ENCODE measurements at regions not wholly inside any gene's neighbourhood (a gene's known extent, or its start where the extent isn't known, plus 50 kb on each side); places are given as distances from the start of the nearest gene placed in this dataset.

DNA sequence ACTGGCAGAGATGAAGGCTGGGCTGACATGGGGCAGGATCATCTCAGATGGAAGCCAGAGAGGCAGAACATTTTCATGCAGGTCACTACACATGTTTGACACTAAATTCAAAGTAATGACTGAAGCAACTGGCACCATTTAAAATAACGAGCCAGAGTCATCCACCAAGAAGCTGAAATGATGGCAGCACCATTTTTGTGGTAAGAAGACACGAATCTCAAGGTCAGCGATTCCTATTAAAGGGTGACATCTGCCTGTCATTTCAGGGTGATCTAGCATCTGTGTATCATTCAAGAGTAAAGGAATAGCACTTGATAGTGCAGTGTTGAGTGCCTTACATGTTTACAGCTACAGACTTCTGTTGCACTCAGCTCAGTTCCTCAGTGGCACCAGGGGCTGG is 113.4 kb upstream of the C11orf87 start:
- TF ChIP-seq, protein P1, sequence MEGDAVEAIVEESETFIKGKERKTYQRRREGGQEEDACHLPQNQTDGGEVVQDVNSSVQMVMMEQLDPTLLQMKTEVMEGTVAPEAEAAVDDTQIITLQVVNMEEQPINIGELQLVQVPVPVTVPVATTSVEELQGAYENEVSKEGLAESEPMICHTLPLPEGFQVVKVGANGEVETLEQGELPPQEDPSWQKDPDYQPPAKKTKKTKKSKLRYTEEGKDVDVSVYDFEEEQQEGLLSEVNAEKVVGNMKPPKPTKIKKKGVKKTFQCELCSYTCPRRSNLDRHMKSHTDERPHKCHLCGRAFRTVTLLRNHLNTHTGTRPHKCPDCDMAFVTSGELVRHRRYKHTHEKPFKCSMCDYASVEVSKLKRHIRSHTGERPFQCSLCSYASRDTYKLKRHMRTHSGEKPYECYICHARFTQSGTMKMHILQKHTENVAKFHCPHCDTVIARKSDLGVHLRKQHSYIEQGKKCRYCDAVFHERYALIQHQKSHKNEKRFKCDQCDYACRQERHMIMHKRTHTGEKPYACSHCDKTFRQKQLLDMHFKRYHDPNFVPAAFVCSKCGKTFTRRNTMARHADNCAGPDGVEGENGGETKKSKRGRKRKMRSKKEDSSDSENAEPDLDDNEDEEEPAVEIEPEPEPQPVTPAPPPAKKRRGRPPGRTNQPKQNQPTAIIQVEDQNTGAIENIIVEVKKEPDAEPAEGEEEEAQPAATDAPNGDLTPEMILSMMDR (IDR thresholded peaks at IDR 0.05), result no peak
- intact Hi-C loops (cut with DNase I, micrococcal nuclease), result no loop called here
- H3K4me1 ChIP-seq (ENCODE audit: insufficient read depth, low read length), result no peaks in the 10 kb centered on the region
- POLR2A ChIA-PET, result no interaction called here
- no peaks in the 10 kb centered on the region for H3K4me1 Mint-ChIP-seq (ENCODE audit: low read depth)
- no peaks in the 10 kb centered on the region for H3K27me3 Mint-ChIP-seq
- H3K27me3 ChIP-seq (ENCODE audit: control insufficient read depth in 1 of 2, insufficient read depth in 2 of 2, low read length in 2 of 2), result no peaks in the 10 kb centered on the region
- H3K4me3 Mint-ChIP-seq, result no peak overlapping the region
- no peak overlapping the region for H3K27ac ChIP-seq (ENCODE audit: low read depth in 1 of 2, low read length in 2 of 2)
- H3K9me3 ChIP-seq (ENCODE audit: control insufficient read depth in 1 of 2, insufficient read depth in 1 of 2, low read length in 2 of 2), result peaks cover 0 to 4% of the 10 kb centered on the region in 2 experiments
- no peaks in the 10 kb centered on the region for H3K36me3 Mint-ChIP-seq (ENCODE audit: low read depth)
- no peaks in the 10 kb centered on the region for H3K36me3 ChIP-seq (ENCODE audit: insufficient read depth, low read length)
- no peaks in the 10 kb centered on the region for H3K9me3 Mint-ChIP-seq
- CTCF ChIA-PET, result no interaction called here
- no peak for DNase-seq
- no peak overlapping the region for H3K27ac Mint-ChIP-seq
- H3K4me3 ChIP-seq (ENCODE audit: low read length), result no peak overlapping the region
- no peak for ATAC-seq (ENCODE audit: poor library complexity)

DNA sequence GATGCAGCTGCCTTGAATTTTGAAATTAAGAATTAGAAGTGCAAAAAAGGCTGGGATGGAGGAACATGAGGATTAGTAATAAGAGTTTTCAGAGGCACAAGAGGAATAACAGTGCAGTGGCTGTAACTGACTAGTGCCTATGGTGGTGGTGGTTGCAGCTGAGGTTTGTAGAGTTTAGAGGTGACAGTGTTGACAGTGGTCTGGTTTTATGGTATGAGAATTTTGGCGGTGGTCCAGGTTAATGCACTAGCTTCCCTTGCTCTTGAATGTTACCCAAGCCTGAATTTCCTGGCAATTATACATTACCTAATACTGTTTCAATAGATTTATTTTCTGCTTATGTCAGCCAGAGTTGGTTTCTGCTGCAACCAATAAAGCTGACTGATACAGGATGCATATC is 112.8 kb upstream of the C11orf87 start:
- no peaks in the 10 kb centered on the region for H3K4me1 Mint-ChIP-seq (ENCODE audit: low read depth)
- no peak overlapping the region for H3K4me3 Mint-ChIP-seq
- no peaks in the 10 kb centered on the region for H3K27me3 ChIP-seq (ENCODE audit: control insufficient read depth in 1 of 2, insufficient read depth in 2 of 2, low read length in 2 of 2)
- H3K27ac ChIP-seq (ENCODE audit: low read depth in 1 of 2, low read length in 2 of 2), result no peak overlapping the region
- DNase-seq (no peak), ATAC-seq (ENCODE audit: poor library complexity) (no peak)
- no peak overlapping the region for H3K4me3 ChIP-seq (ENCODE audit: low read length)
- intact Hi-C loops (cut with DNase I, micrococcal nuclease), result no loop called here
- no peaks in the 10 kb centered on the region for H3K4me1 ChIP-seq (ENCODE audit: insufficient read depth, low read length)
- H3K27me3 Mint-ChIP-seq, result no peaks in the 10 kb centered on the region
- TF ChIP-seq, protein P1 (IDR thresholded peaks at IDR 0.05), result no peak
- no peak overlapping the region for H3K27ac Mint-ChIP-seq
- H3K36me3 ChIP-seq (ENCODE audit: insufficient read depth, low read length), result no peaks in the 10 kb centered on the region
- no peaks in the 10 kb centered on the region for H3K36me3 Mint-ChIP-seq (ENCODE audit: low read depth)
- H3K9me3 ChIP-seq (ENCODE audit: control insufficient read depth in 1 of 2, insufficient read depth in 1 of 2, low read length in 2 of 2), result peaks cover 0 to 4% of the 10 kb centered on the region in 2 experiments
- H3K9me3 Mint-ChIP-seq, result no peaks in the 10 kb centered on the region
- ChIA-PET CTCF (no interaction called here), POLR2A (no interaction called here)

DNA sequence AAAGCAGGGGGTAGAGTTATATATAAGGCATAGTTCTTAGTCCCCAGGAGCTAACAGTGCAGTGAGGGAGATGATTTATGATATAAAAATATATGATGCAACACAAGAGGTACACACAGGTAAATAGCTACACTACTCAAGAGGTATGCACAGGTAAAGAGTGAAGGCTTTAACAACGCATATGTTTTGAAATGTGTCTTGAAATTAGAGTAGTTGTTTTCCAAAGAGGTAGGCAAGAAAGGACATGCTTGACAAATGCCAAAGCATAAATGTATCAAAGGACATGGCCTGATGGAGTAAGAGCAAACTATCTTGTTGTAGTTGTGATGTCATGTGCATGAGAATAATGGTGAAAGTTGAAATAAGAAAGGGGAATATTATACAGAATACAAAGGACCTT is 104.3 kb upstream of the C11orf87 start:
- Histone ChIP-seq H3K4me1 (ENCODE audit: insufficient read depth, low read length) (no peaks in the 10 kb centered on the region), H3K27me3 (ENCODE audit: control insufficient read depth in 1 of 2, insufficient read depth in 2 of 2, low read length in 2 of 2) (no peaks in the 10 kb centered on the region), H3K36me3 (ENCODE audit: insufficient read depth, low read length) (no peaks in the 10 kb centered on the region), H3K4me3 (ENCODE audit: low read length) (no peak overlapping the region), H3K27ac (ENCODE audit: low read depth in 1 of 2, low read length in 2 of 2) (no peak overlapping the region), H3K9me3 (ENCODE audit: control insufficient read depth in 1 of 2, insufficient read depth in 1 of 2, low read length in 2 of 2) (no peaks in the 10 kb centered on the region)
- DNase-seq (no peak), ATAC-seq (ENCODE audit: poor library complexity) (no peak)
- CTCF ChIA-PET, result no interaction called here
- Mint-ChIP-seq H3K27me3 (no peaks in the 10 kb centered on the region), H3K27ac (no peak overlapping the region), H3K4me3 (no peak overlapping the region), H3K4me1 (ENCODE audit: low read depth) (no peaks in the 10 kb centered on the region), H3K9me3 (peaks cover 4% of the 10 kb centered on the region), H3K36me3 (ENCODE audit: low read depth) (no peaks in the 10 kb centered on the region)
- POLR2A ChIA-PET, result no interaction called here
- intact Hi-C loops (cut with DNase I, micrococcal nuclease), result no loop called here
- TF ChIP-seq, protein P1 (IDR thresholded peaks at IDR 0.05), result no peak

All from CD4-positive, alpha-beta T cell (primary cell).